ENCODE measurements at regions not wholly inside any gene's neighbourhood (a gene's known extent, or its start where the extent isn't known, plus 50 kb on each side); places are given as distances from the start of the nearest gene placed in this dataset.

DNA sequence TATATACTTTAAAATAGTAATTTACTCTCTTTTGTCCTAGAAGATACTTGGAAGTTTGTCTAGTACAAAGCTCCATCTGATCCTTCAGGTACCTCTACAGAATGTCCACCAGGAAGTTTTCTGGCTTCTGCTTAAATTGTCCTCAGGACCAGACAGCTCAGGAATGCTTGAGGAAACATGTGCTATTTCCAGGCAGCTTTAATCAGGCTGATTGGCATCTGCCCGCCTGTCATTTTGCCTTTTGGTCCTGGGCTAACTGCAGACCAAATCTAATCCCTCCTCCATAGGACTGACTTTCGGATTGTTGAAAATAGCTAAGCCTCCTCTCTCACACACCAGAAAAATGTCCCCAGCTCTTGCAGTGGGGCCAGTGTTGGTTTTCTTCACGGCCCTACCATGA lies 113.4 kb upstream of the RGMA start:
- TF ChIP-seq RBBP5 (IDR thresholded peaks at IDR 0.05; ENCODE audit: borderline replicate concordance, low read depth, low read length) (no peak), POLR2AphosphoS5 (IDR thresholded peaks at IDR 0.05; ENCODE audit: low read depth, low read length) (no peak), EGR1 (IDR thresholded peaks at IDR 0.05; ENCODE audit: borderline replicate concordance, low read depth, low read length) (no peak), GABPA (IDR thresholded peaks at IDR 0.05; ENCODE audit: borderline replicate concordance, insufficient read depth, low read length) (no peak), EZH2 (IDR thresholded peaks at IDR 0.05; ENCODE audit: low read depth, low read length, severe bottlenecking) (no peak), HDAC2 (IDR thresholded peaks at IDR 0.05; ENCODE audit: borderline replicate concordance in 1 of 2, low read depth in 2 of 2, low read length in 2 of 2) (no peak), RAD21 (IDR thresholded peaks at IDR 0.05 in 1 of 2, conservative IDR thresholded peaks at IDR 0.05 in 1 of 2; ENCODE audit: low read depth in 2 of 2, low read length in 2 of 2) (no peak), POLR2A (IDR thresholded peaks at IDR 0.05; ENCODE audit: control extremely low read depth in 1 of 2, low read depth in 2 of 2, low read length in 2 of 2) (no peak), BRCA1 (IDR thresholded peaks at IDR 0.05; ENCODE audit: low read depth, low read length) (no peak), SIN3A (conservative IDR thresholded peaks at IDR 0.05 in 1 of 2, IDR thresholded peaks at IDR 0.05 in 1 of 2; ENCODE audit: low read depth in 1 of 2, low read length in 2 of 2) (no peak), GTF2F1 (IDR thresholded peaks at IDR 0.05; ENCODE audit: borderline replicate concordance, low read depth, low read length) (no peak)
- TF ChIP-seq, protein P1, sequence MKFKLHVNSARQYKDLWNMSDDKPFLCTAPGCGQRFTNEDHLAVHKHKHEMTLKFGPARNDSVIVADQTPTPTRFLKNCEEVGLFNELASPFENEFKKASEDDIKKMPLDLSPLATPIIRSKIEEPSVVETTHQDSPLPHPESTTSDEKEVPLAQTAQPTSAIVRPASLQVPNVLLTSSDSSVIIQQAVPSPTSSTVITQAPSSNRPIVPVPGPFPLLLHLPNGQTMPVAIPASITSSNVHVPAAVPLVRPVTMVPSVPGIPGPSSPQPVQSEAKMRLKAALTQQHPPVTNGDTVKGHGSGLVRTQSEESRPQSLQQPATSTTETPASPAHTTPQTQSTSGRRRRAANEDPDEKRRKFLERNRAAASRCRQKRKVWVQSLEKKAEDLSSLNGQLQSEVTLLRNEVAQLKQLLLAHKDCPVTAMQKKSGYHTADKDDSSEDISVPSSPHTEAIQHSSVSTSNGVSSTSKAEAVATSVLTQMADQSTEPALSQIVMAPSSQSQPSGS (IDR thresholded peaks at IDR 0.05; ENCODE audit: low read length): no peak
- TF ChIP-seq, protein P2, sequence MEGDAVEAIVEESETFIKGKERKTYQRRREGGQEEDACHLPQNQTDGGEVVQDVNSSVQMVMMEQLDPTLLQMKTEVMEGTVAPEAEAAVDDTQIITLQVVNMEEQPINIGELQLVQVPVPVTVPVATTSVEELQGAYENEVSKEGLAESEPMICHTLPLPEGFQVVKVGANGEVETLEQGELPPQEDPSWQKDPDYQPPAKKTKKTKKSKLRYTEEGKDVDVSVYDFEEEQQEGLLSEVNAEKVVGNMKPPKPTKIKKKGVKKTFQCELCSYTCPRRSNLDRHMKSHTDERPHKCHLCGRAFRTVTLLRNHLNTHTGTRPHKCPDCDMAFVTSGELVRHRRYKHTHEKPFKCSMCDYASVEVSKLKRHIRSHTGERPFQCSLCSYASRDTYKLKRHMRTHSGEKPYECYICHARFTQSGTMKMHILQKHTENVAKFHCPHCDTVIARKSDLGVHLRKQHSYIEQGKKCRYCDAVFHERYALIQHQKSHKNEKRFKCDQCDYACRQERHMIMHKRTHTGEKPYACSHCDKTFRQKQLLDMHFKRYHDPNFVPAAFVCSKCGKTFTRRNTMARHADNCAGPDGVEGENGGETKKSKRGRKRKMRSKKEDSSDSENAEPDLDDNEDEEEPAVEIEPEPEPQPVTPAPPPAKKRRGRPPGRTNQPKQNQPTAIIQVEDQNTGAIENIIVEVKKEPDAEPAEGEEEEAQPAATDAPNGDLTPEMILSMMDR (IDR thresholded peaks at IDR 0.05; ENCODE audit: control extremely low read depth in 1 of 3, insufficient read depth in 1 of 3, low read depth in 1 of 3, low read length in 3 of 3): no peak
- TF ChIP-seq, protein P3, sequence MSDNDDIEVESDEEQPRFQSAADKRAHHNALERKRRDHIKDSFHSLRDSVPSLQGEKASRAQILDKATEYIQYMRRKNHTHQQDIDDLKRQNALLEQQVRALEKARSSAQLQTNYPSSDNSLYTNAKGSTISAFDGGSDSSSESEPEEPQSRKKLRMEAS (IDR thresholded peaks at IDR 0.05): no peak

Data from H1 (cell line).